ENCODE measurements at regions not wholly inside any gene's neighbourhood (a gene's known extent, or its start where the extent isn't known, plus 50 kb on each side); places are given as distances from the start of the nearest gene placed in this dataset.
"Not testable (repeated sequence)": the region's sequence is repeated elsewhere in the genome, so short reads cannot be mapped to it uniquely, and the experiment has no call there.

DNA sequence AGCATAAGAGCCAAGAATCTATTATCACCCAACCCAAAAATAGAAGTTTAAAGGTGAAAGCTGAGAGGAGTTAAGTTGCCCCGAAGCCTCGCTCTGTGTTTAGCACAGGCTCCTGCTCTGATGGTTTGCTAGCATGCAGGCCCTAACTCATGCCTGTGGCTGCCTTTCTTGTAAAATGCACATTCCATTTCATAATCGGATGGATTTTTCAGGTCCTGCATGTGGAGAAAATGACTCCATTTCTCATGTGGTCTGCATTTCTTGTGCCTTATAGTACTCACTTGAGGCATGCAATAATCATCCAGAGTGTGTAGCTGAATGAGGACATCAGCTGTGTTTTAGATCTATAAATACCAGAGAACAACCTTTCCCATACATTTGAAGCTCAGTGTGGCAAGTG, 381.8 kb downstream of the CPS1 start:
- H3K4me1 ChIP-seq (ENCODE audit: control insufficient read depth, low read length) = no peaks in the 10 kb centered on the region
- no peaks in the 10 kb centered on the region for H4K20me1 ChIP-seq (ENCODE audit: control insufficient read depth, insufficient read depth, low read depth, low read length)
- no peaks in the 10 kb centered on the region for H3K36me3 ChIP-seq (ENCODE audit: control insufficient read depth, low read length)
- H3K9me3 ChIP-seq (ENCODE audit: control insufficient read depth, insufficient read depth, low read length) = no peaks in the 10 kb centered on the region
- no peak overlapping the region for H3K27ac ChIP-seq (ENCODE audit: low read depth, low read length)
- no peaks in the 10 kb centered on the region for H3K27me3 ChIP-seq (ENCODE audit: control insufficient read depth, low read length)
- TF ChIP-seq CTCF (IDR thresholded peaks at IDR 0.05; ENCODE audit: low read depth, low read length, poor library complexity, severe bottlenecking) (no peak), EZH2phosphoT487 (IDR thresholded peaks at IDR 0.05; ENCODE audit: borderline replicate concordance, low read length) (no peak)
- no peaks in the 10 kb centered on the region for H3K79me2 ChIP-seq (ENCODE audit: control insufficient read depth, low read length)
- no peaks in the 10 kb centered on the region for H3K9me2 ChIP-seq (replicated peaks; ENCODE audit: control insufficient read depth, low read length)
- H3K4me2 ChIP-seq (ENCODE audit: low read length) = no peak overlapping the region
- H3F3A ChIP-seq (ENCODE audit: control insufficient read depth, insufficient read depth) = no peaks in the 10 kb centered on the region
- no peak overlapping the region for H3K4me3 ChIP-seq (ENCODE audit: low read length)

GRCh38 chr2:210946395-210946794, 390.0 kb downstream of the CPS1 start:
- Histone ChIP-seq H3K4me2 (ENCODE audit: low read length) (no peak overlapping the region), H4K20me1 (ENCODE audit: control insufficient read depth, insufficient read depth, low read depth, low read length) (no peaks in the 10 kb centered on the region), H3K36me3 (ENCODE audit: control insufficient read depth, low read length) (no peaks in the 10 kb centered on the region), H3K79me2 (ENCODE audit: control insufficient read depth, low read length) (no peaks in the 10 kb centered on the region), H3F3A (ENCODE audit: control insufficient read depth, insufficient read depth) (no peaks in the 10 kb centered on the region), H3K9me3 (ENCODE audit: control insufficient read depth, insufficient read depth, low read length) (no peaks in the 10 kb centered on the region), H3K27ac (ENCODE audit: low read depth, low read length) (no peak overlapping the region), H3K4me3 (ENCODE audit: low read length) (no peak overlapping the region), H3K9me2 (replicated peaks; ENCODE audit: control insufficient read depth, low read length) (no peaks in the 10 kb centered on the region), H3K27me3 (ENCODE audit: control insufficient read depth, low read length) (no peaks in the 10 kb centered on the region), H3K4me1 (ENCODE audit: control insufficient read depth, low read length) (no peaks in the 10 kb centered on the region)
- TF ChIP-seq EZH2phosphoT487 (IDR thresholded peaks at IDR 0.05; ENCODE audit: borderline replicate concordance, low read length) (no peak), CTCF (IDR thresholded peaks at IDR 0.05; ENCODE audit: low read depth, low read length, poor library complexity, severe bottlenecking) (no peak)

GRCh38 chr2:210950434-210951060, 394.1 kb downstream of the CPS1 start:
- not testable (repeated sequence) for H3F3A ChIP-seq (ENCODE audit: control insufficient read depth, insufficient read depth); H3K27ac ChIP-seq (ENCODE audit: low read depth, low read length); H3K9me2 ChIP-seq (replicated peaks; ENCODE audit: control insufficient read depth, low read length); H4K20me1 ChIP-seq (ENCODE audit: control insufficient read depth, insufficient read depth, low read depth, low read length); H3K9me3 ChIP-seq (ENCODE audit: control insufficient read depth, insufficient read depth, low read length); H3K27me3 ChIP-seq (ENCODE audit: control insufficient read depth, low read length); H3K36me3 ChIP-seq (ENCODE audit: control insufficient read depth, low read length); H3K79me2 ChIP-seq (ENCODE audit: control insufficient read depth, low read length); H3K4me3 ChIP-seq (ENCODE audit: low read length); H3K4me1 ChIP-seq (ENCODE audit: control insufficient read depth, low read length); H3K4me2 ChIP-seq (ENCODE audit: low read length)

- H3K27ac ChIP-seq (ENCODE audit: low read depth, low read length) = no peak overlapping the region
- H3K4me1 ChIP-seq (ENCODE audit: control insufficient read depth, low read length) = no peaks in the 10 kb centered on the region
- H3K79me2 ChIP-seq (ENCODE audit: control insufficient read depth, low read length) = no peaks in the 10 kb centered on the region
- no peaks in the 10 kb centered on the region for H3K9me3 ChIP-seq (ENCODE audit: control insufficient read depth, insufficient read depth, low read length)
- no peaks in the 10 kb centered on the region for H3K27me3 ChIP-seq (ENCODE audit: control insufficient read depth, low read length)
- H3K36me3 ChIP-seq (ENCODE audit: control insufficient read depth, low read length) = no peaks in the 10 kb centered on the region
- TF ChIP-seq CTCF (IDR thresholded peaks at IDR 0.05; ENCODE audit: low read depth, low read length, poor library complexity, severe bottlenecking) = no peak
- TF ChIP-seq EZH2phosphoT487 (IDR thresholded peaks at IDR 0.05; ENCODE audit: borderline replicate concordance, low read length) = no peak
- no peaks in the 10 kb centered on the region for H3K9me2 ChIP-seq (replicated peaks; ENCODE audit: control insufficient read depth, low read length)
- no peaks in the 10 kb centered on the region for H3F3A ChIP-seq (ENCODE audit: control insufficient read depth, insufficient read depth)
- H4K20me1 ChIP-seq (ENCODE audit: control insufficient read depth, insufficient read depth, low read depth, low read length) = no peaks in the 10 kb centered on the region
- H3K4me3 ChIP-seq (ENCODE audit: low read length) = no peak overlapping the region
- no peak overlapping the region for H3K4me2 ChIP-seq (ENCODE audit: low read length)
Measured at GRCh38 chr2:210954386-210954907, 398.0 kb downstream of the CPS1 start.
